Activated naive CD4-positive, alpha-beta T cell treated with anti-CD3 and anti-CD28 coated beads for 36 hours (primary cell): ENCODE measurements at regions not wholly inside any gene's neighbourhood (a gene's known extent, or its start where the extent isn't known, plus 50 kb on each side); places are given as distances from the start of the nearest gene placed in this dataset.
"Not testable (repeated sequence)": the region's sequence is repeated elsewhere in the genome, so short reads cannot be mapped to it uniquely, and the experiment has no call there.

Source experiments
- CTCF ChIA-PET: fragments of 350-600 bp; sonication (Branson Sonifier 250); formaldehyde crosslinking; loops from one replicate; lab custom pipeline; 2021; ENCODE audit warnings: antibody characterized with exemption; lab: Charles Lee
- DNase-seq: peaks from one replicate; pipeline ENCODE4 v3.0.0-alpha.2; 2020
- H3K27ac Mint-ChIP-seq: one replicate; pipeline ENCODE4 v1.8.0; 2021; ENCODE audit warnings: mild to moderate bottlenecking, mixed read lengths
- H3K27me3 Mint-ChIP-seq: one replicate; pipeline ENCODE4 v1.8.0; 2021; ENCODE audit warnings: low read depth, mixed read lengths
- H3K36me3 Mint-ChIP-seq: one replicate; pipeline ENCODE4 v1.8.0; 2021; ENCODE audit warnings: low read depth, mixed read lengths
- H3K4me1 Mint-ChIP-seq: one replicate; pipeline ENCODE4 v1.8.0; 2021; ENCODE audit warnings: low read depth, mixed read lengths
- H3K4me3 Mint-ChIP-seq: one replicate; pipeline ENCODE4 v1.8.0; 2021; ENCODE audit warnings: mild to moderate bottlenecking, moderate library complexity, mixed read lengths
- H3K9me3 Mint-ChIP-seq: one replicate; pipeline ENCODE4 v1.8.0; 2021; ENCODE audit warnings: mixed read lengths
- intact Hi-C: fragments of 100-400 bp; cut with micrococcal nuclease; formaldehyde crosslinking; loops from one replicate; pipeline ENCODE4 v1.15.1; 2023

DNA sequence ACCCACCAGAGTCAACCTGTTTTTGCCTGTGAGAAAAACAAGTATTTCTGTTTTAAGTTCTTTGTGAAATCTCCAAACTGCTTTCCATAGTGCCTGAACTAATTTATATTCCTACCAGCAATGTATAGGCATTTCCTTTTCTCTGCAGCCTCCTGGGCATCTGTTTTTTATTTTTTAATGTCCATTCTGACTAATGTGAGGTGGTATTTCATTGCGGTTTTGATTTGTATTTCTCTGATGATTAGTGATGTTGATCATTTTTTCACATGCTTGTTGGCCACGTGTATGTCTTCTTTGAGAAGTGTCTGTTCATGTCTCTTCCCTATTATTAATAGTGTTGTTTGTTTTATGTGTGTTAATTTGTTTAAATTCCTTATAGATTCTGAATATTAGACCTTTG, 820.5 kb downstream of the MCTP2 start:
- Mint-ChIP-seq H3K27ac (no peak overlapping the region), H3K9me3 (peaks cover 24% of the 10 kb centered on the region), H3K4me3 (no peak overlapping the region), H3K4me1 (no peaks in the 10 kb centered on the region), H3K27me3 (no peaks in the 10 kb centered on the region), H3K36me3 (no peaks in the 10 kb centered on the region)
- no peak for DNase-seq
- CTCF ChIA-PET: no interaction called here
- intact Hi-C loops: no loop called here

- Mint-ChIP-seq H3K36me3 (no peaks in the 10 kb centered on the region), H3K4me1 (no peaks in the 10 kb centered on the region), H3K4me3 (no peak overlapping the region), H3K27ac (no peak overlapping the region), H3K27me3 (peaks cover 21% of the 10 kb centered on the region), H3K9me3 (peaks cover 4% of the 10 kb centered on the region)
- intact Hi-C loops: no loop called here
- CTCF ChIA-PET: no interaction called here
- DNase-seq: no peak
Measured at GRCh38 chr15:95059346-95059905, 828.1 kb downstream of the MCTP2 start.

DNA sequence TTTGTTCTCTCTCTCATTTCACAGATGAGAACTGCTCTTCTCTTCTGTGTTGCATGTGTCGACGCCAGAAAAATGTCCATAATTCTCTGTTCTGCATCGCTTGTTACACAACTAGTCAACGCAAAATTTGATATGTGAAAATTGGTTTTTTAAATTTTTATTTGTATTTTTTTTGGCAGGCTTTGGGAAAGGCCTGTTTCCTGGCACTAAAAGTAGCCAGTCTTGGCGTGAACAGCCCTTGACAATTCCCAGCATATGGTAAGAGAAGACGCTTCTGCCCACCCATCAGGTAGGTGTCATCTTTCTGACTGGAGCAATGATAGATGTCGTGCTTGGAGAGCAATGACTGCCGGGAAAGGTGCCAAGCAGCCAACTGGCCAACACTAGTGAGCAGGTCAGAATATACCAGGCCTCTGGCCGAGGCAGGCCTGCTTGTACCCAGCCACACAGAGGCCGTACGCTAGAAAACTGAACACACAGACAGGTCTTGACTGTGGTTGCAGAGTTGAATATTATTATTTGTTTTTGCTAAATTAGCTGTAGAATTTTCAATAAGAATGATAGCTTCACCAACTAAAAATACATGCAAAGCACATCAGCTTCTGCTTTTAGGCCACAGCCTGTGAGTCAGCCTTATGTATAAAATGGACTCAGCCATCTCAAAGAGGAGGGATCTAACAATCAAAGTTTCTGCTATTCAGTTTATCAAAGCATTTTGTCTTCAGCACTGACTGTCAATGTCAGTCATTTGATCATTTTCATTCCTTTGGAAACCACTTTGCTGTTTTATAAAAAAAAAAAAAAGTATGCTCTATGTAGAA, 837.5 kb downstream of the MCTP2 start:
- H3K9me3 Mint-ChIP-seq: peaks cover 4% of the 10 kb centered on the region
- no peak for DNase-seq
- H3K4me1 Mint-ChIP-seq: no peaks in the 10 kb centered on the region
- CTCF ChIA-PET: no interaction called here
- no peak overlapping the region for H3K27ac Mint-ChIP-seq
- no peaks in the 10 kb centered on the region for H3K36me3 Mint-ChIP-seq
- peaks cover 4% of the 10 kb centered on the region for H3K27me3 Mint-ChIP-seq
- intact Hi-C loops: no loop called here
- no peak overlapping the region for H3K4me3 Mint-ChIP-seq

GRCh38 chr15:95075792-95076677, 844.7 kb downstream of the MCTP2 start:
- Mint-ChIP-seq H3K27ac (no peak overlapping the region), H3K4me1 (no peaks in the 10 kb centered on the region), H3K4me3 (no peak overlapping the region), H3K9me3 (no peaks in the 10 kb centered on the region), H3K36me3 (no peaks in the 10 kb centered on the region), H3K27me3 (no peaks in the 10 kb centered on the region)
- no peak for DNase-seq
- CTCF ChIA-PET: interaction anchor here (0.7 kb wide), 1 partner anchor 206 kb away, joined by 3 read pairs; no protein-coding TSS in a partner anchor
- intact Hi-C loops: no loop called here

DNA sequence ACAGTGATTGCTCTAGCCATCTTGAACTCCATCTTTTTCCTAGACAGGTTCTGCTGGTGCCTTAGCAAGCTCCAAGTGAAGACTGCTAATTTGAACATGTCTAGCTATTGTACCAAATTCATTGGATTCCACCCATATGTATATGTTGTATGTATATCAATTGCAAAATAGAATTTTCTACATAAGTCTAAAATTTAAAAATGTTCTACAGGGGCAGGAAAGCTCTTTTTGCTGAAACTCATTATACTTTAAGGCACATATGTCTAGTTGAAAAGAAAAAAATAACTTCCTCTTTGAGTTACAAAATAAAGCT, 845.3 kb downstream of the MCTP2 start:
- Mint-ChIP-seq H3K4me3 (no peak overlapping the region), H3K9me3 (no peaks in the 10 kb centered on the region), H3K4me1 (no peaks in the 10 kb centered on the region), H3K27me3 (no peaks in the 10 kb centered on the region), H3K36me3 (no peaks in the 10 kb centered on the region), H3K27ac (no peak overlapping the region)
- CTCF ChIA-PET: interaction anchor here (0.7 kb wide), 1 partner anchor 207 kb away, joined by 3 read pairs; no protein-coding TSS in a partner anchor
- no peak for DNase-seq
- intact Hi-C loops: no loop called here

DNA sequence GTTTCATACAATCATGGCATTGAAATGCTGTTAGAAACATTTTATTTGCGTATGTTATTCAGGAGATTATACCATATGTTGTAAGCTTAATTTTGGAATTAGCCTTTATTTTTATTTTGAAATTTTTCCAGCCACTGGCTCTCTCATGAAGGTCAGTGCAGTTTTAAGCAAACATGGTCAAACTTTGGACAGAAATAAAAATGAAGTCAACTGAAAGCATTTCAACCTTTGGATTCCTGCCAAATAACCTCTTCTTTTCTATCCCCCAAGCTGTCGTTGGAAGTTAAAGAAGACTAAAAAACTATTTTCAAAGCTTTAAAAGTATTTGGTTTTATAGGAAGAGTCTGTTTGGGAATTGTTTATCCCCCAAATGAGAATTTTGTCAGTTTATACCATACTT, 846.6 kb downstream of the MCTP2 start:
- no peaks in the 10 kb centered on the region for H3K4me1 Mint-ChIP-seq
- H3K9me3 Mint-ChIP-seq: no peaks in the 10 kb centered on the region
- H3K27me3 Mint-ChIP-seq: no peaks in the 10 kb centered on the region
- no peak overlapping the region for H3K4me3 Mint-ChIP-seq
- H3K36me3 Mint-ChIP-seq: no peaks in the 10 kb centered on the region
- no peak overlapping the region for H3K27ac Mint-ChIP-seq
- DNase-seq: no peak
- intact Hi-C loops: no loop called here
- CTCF ChIA-PET: no interaction called here

DNA sequence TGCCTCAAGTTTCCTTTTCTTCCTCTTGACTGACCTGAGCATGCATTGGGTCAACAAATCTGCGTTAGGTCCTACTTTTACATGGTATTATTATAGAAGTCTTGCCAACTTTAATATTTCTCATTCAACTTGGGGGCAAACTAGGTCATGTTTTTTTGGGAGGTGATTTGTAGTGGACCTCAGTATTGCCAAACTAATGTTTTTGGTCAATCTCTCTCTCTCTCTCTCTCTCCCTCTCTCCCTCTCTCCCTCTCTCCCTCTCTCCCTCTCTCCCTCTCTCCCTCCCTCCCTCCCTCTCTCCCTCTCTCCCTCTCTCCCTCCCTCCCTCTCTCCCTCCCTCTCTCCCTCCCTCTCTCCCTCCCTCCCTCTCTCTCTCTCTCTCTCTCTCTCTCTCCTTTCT, 848.9 kb downstream of the MCTP2 start:
- H3K27ac Mint-ChIP-seq, H3K36me3 Mint-ChIP-seq, DNase-seq, intact Hi-C loops, CTCF ChIA-PET, H3K27me3 Mint-ChIP-seq, H3K4me3 Mint-ChIP-seq, H3K9me3 Mint-ChIP-seq, H3K4me1 Mint-ChIP-seq: not testable (repeated sequence)

DNA sequence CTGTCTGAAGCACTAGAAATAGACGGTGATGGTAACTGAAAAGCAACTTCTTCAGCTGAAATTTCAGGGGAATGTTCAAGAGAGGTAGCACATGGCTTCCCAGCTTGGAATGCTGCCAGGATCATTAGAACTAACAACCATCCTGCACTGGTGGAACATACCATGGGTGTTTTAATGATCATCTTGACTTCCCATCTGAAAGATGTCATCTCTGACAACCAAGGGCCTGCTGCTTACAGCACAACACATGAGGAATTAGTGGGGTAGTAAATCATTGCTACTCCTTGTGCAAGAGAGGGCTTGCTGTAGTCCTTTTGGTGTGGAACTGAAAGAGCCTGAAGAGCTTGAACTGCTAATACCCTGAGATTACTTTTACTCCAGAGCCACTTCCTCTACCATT, 853.7 kb downstream of the MCTP2 start:
- intact Hi-C loops: no loop called here
- Mint-ChIP-seq H3K4me3 (no peak overlapping the region), H3K9me3 (no peaks in the 10 kb centered on the region), H3K27me3 (peaks cover 5% of the 10 kb centered on the region), H3K27ac (no peak overlapping the region), H3K4me1 (no peaks in the 10 kb centered on the region), H3K36me3 (no peaks in the 10 kb centered on the region)
- DNase-seq: no peak
- CTCF ChIA-PET: no interaction called here

- no peaks in the 10 kb centered on the region for H3K36me3 Mint-ChIP-seq
- no peak overlapping the region for H3K27ac Mint-ChIP-seq
- H3K27me3 Mint-ChIP-seq: peaks cover 5% of the 10 kb centered on the region
Measured at GRCh38 chr15:95086531-95087252, 855.3 kb downstream of the MCTP2 start.

GRCh38 chr15:95087253-95087609, 855.9 kb downstream of the MCTP2 start:
- no peaks in the 10 kb centered on the region for H3K9me3 Mint-ChIP-seq
- H3K27me3 Mint-ChIP-seq: peaks cover 5% of the 10 kb centered on the region
- CTCF ChIA-PET: no interaction called here
- H3K36me3 Mint-ChIP-seq: no peaks in the 10 kb centered on the region
- intact Hi-C loops: no loop called here
- no peaks in the 10 kb centered on the region for H3K4me1 Mint-ChIP-seq
- no peak for DNase-seq
- no peak overlapping the region for H3K27ac Mint-ChIP-seq
- H3K4me3 Mint-ChIP-seq: no peak overlapping the region

More at GRCh38 chr15:95086531-95087252, 855.3 kb downstream of the MCTP2 start:
- intact Hi-C loops: no loop called here
- no peaks in the 10 kb centered on the region for H3K4me1 Mint-ChIP-seq
- no peak for DNase-seq
- CTCF ChIA-PET: no interaction called here
- no peak overlapping the region for H3K4me3 Mint-ChIP-seq
- no peaks in the 10 kb centered on the region for H3K9me3 Mint-ChIP-seq

- no peak for DNase-seq
- no peaks in the 10 kb centered on the region for H3K9me3 Mint-ChIP-seq
- H3K36me3 Mint-ChIP-seq: no peaks in the 10 kb centered on the region
- H3K4me1 Mint-ChIP-seq: no peaks in the 10 kb centered on the region
- H3K27me3 Mint-ChIP-seq: peaks cover 2% of the 10 kb centered on the region
- no peak overlapping the region for H3K27ac Mint-ChIP-seq
- H3K4me3 Mint-ChIP-seq: no peak overlapping the region
- CTCF ChIA-PET: no interaction called here
- intact Hi-C loops: no loop called here
Measured at GRCh38 chr15:95091444-95091843, 860.1 kb downstream of the MCTP2 start.

DNA sequence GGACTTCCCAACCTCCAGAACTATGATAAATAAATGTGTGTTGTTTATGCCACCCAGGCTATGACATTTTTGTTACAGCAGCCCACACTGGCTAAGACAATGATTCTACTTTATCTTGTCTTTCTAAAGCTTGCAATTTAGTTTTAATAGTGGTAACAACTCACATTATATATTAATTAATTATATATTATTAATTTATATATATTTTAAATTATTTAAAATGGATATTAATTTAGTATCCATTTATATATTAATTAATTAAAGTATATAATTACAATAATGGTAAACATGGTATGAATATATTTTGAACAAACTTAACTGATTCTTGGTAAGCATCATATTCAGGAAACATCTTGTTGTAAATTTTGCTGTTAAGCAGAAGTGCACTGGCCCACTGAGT, 863.9 kb downstream of the MCTP2 start:
- CTCF ChIA-PET: no interaction called here
- no peaks in the 10 kb centered on the region for H3K9me3 Mint-ChIP-seq
- no peaks in the 10 kb centered on the region for H3K27me3 Mint-ChIP-seq
- no peak for DNase-seq
- no peak overlapping the region for H3K27ac Mint-ChIP-seq
- no peaks in the 10 kb centered on the region for H3K4me1 Mint-ChIP-seq
- intact Hi-C loops: no loop called here
- H3K36me3 Mint-ChIP-seq: no peaks in the 10 kb centered on the region
- no peak overlapping the region for H3K4me3 Mint-ChIP-seq
